HL-60 (cell line): ENCODE measurements at regions not wholly inside any gene's neighbourhood (a gene's known extent, or its start where the extent isn't known, plus 50 kb on each side); places are given as distances from the start of the nearest gene placed in this dataset.
A peak's percentile ranks its signal among the peaks of the same experiment; 100 is the strongest.

Source experiments
- DNase-seq, 2 experiments: peaks; one replicate each; pipeline ENCODE4 v3.0.0-alpha.2; 2010 to 2020; ENCODE audit warnings: low read depth in 1 of 2, low spot score in 1 of 2
- H3K27ac ChIP-seq: fragments of 250-450 bp; sonication (Bioruptor Pico); replicated peaks from 2 replicates; pipeline ENCODE4 v1.5.1; 2020; ENCODE audit warnings: mild to moderate bottlenecking, moderate library complexity
- H3K27me3 ChIP-seq: fragments of 250-450 bp; sonication (Bioruptor Pico); 2 replicates; pipeline ENCODE4 v1.5.1; 2021; ENCODE audit warnings: mild to moderate bottlenecking, moderate library complexity; ENCODE audit not compliant: insufficient read depth, poor library complexity, severe bottlenecking
- H3K4me3 ChIP-seq: replicated peaks from 2 replicates; pipeline ENCODE4 v1.5.1; 2011; ENCODE audit warnings: mild to moderate bottlenecking, control low read depth, low read length; ENCODE audit not compliant: insufficient read depth
- GABPA ChIP-seq: IDR thresholded peaks from 2 replicates; pipeline ENCODE4 v1.6.1; 2012; ENCODE audit warnings: low read depth
- POLR2AphosphoS5 ChIP-seq: IDR thresholded peaks from 2 replicates; pipeline ENCODE4 v1.6.1; 2012; ENCODE audit warnings: low read depth
- SPI1 ChIP-seq: IDR thresholded peaks from 2 replicates; pipeline ENCODE4 v1.6.1; 2012; ENCODE audit warnings: low read depth, mild to moderate bottlenecking, borderline replicate concordance
- TF ChIP-seq, protein P1 (sequence below): IDR thresholded peaks from 2 replicates; pipeline ENCODE4 v1.6.1; 2012; ENCODE audit warnings: low read depth; ENCODE audit not compliant: insufficient replicate concordance
- TF ChIP-seq, protein P2 (sequence below): IDR thresholded peaks from one replicate; pipeline ENCODE4 v1.5.1; 2011; ENCODE audit warnings: low read length, control low read depth, inconsistent platforms; ENCODE audit not compliant: insufficient read depth

DNA sequence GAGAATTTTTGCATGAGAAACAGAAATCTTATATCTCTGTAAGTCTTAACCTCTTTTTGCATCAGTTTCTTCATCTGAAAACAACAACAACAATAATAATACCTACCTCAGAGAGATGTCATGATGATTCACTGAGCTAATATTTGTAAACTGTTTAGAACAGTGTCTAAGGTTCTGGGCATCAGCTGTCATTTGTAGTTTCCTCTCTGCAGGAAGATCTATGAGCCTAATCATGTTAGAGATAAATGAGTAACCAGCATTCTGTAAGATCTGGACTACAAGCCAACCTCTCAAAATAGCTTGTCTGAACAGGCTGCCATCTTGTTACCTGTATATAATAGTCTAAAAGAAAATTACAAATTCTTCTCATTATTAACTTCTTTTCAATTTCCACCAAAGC lies 383.0 kb upstream of the RORA start:
- H3K4me3 ChIP-seq, result no peak overlapping the region
- TF ChIP-seq SPI1 (no peak), GABPA (no peak), POLR2AphosphoS5 (no peak)
- TF ChIP-seq, protein P1, sequence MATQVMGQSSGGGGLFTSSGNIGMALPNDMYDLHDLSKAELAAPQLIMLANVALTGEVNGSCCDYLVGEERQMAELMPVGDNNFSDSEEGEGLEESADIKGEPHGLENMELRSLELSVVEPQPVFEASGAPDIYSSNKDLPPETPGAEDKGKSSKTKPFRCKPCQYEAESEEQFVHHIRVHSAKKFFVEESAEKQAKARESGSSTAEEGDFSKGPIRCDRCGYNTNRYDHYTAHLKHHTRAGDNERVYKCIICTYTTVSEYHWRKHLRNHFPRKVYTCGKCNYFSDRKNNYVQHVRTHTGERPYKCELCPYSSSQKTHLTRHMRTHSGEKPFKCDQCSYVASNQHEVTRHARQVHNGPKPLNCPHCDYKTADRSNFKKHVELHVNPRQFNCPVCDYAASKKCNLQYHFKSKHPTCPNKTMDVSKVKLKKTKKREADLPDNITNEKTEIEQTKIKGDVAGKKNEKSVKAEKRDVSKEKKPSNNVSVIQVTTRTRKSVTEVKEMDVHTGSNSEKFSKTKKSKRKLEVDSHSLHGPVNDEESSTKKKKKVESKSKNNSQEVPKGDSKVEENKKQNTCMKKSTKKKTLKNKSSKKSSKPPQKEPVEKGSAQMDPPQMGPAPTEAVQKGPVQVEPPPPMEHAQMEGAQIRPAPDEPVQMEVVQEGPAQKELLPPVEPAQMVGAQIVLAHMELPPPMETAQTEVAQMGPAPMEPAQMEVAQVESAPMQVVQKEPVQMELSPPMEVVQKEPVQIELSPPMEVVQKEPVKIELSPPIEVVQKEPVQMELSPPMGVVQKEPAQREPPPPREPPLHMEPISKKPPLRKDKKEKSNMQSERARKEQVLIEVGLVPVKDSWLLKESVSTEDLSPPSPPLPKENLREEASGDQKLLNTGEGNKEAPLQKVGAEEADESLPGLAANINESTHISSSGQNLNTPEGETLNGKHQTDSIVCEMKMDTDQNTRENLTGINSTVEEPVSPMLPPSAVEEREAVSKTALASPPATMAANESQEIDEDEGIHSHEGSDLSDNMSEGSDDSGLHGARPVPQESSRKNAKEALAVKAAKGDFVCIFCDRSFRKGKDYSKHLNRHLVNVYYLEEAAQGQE, result no peak
- TF ChIP-seq, protein P2, sequence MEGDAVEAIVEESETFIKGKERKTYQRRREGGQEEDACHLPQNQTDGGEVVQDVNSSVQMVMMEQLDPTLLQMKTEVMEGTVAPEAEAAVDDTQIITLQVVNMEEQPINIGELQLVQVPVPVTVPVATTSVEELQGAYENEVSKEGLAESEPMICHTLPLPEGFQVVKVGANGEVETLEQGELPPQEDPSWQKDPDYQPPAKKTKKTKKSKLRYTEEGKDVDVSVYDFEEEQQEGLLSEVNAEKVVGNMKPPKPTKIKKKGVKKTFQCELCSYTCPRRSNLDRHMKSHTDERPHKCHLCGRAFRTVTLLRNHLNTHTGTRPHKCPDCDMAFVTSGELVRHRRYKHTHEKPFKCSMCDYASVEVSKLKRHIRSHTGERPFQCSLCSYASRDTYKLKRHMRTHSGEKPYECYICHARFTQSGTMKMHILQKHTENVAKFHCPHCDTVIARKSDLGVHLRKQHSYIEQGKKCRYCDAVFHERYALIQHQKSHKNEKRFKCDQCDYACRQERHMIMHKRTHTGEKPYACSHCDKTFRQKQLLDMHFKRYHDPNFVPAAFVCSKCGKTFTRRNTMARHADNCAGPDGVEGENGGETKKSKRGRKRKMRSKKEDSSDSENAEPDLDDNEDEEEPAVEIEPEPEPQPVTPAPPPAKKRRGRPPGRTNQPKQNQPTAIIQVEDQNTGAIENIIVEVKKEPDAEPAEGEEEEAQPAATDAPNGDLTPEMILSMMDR, result no peak

DNA sequence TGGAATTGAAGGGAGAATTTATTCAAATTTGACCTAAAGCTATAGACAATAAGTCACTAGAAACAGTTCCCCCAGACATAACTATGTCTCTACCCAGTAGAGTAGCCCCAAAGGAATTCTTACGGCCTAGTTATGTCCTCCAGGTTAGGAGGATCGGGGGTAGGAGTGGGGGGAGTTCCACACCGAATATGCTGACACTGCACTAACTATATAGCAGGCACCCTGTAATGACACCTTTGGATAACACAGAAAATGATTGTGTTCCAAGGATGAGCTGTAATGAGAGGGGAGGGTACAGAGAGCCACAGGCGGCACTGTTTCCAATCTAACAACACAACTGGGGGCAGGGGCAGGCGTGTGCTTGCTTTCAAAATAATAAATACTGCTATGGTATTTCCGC lies 376.2 kb upstream of the RORA start:
- DNase-seq, result no peak
- Histone ChIP-seq H3K4me3 (no peak overlapping the region), H3K27me3 (no peaks in the 10 kb centered on the region), H3K27ac (no peak overlapping the region)
- TF ChIP-seq GABPA, result no peak
- TF ChIP-seq, protein P2, result no peak

More for the DNA sequence above, 383.0 kb upstream of the RORA start:
- no peak for DNase-seq
- no peaks in the 10 kb centered on the region for H3K27me3 ChIP-seq
- H3K27ac ChIP-seq, result no peak overlapping the region

DNA sequence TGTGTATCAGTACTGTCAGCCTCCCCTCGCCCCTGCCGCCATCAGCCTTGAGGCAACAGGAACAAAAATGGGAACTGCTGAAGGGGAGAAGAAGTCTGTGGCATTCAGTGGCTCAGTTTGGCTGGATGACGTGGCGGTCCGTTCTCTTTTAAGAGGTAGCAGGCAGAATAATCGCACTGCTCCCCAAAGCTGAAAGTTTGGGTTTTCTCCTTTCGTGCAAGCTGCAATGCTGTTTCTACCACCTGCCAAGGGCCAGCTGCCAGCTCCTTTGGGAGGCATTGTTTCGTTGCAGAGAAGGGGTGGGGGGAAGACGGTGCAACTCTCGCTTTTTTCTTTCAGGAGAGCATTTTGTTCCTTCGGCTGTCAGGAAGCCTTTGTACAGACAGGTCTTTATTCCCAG lies 369.6 kb upstream of the RORA start:
- H3K27ac ChIP-seq, result no peak overlapping the region
- TF ChIP-seq SPI1 (no peak), POLR2AphosphoS5 (no peak), GABPA (no peak)
- TF ChIP-seq, protein P2, result no peak
- TF ChIP-seq, protein P1, result no peak
- no peak for DNase-seq
- no peak overlapping the region for H3K4me3 ChIP-seq
- no peaks in the 10 kb centered on the region for H3K27me3 ChIP-seq

DNA sequence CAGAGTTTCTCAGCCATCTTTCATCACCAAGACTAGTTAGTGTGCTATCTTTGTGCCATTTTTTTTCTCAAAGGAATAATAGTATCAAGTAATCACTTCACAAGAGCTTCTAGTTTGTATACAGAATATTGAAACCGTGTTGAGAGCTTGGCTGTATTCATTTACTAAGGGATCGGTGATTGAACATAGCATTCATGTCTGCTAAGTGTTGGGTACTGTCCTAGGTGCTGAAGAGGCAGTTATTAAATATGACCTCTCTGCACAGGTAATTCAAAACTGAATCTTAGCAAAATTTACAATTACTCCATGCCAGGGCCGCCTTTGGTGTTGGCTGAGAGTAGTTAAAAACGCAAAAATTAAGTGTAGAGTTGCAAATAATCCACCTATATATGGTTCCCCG lies 355.3 kb upstream of the RORA start:
- TF ChIP-seq SPI1 (no peak), POLR2AphosphoS5 (no peak), GABPA (no peak)
- TF ChIP-seq, protein P1, result peak; percentile 91
- TF ChIP-seq, protein P2, result no peak
- Histone ChIP-seq H3K27me3 (no peaks in the 10 kb centered on the region), H3K4me3 (no peak overlapping the region), H3K27ac (no peak overlapping the region)
- no peak for DNase-seq
